ENCODE measurements at regions not wholly inside any gene's neighbourhood (a gene's known extent, or its start where the extent isn't known, plus 50 kb on each side); places are given as distances from the start of the nearest gene placed in this dataset.

DNA sequence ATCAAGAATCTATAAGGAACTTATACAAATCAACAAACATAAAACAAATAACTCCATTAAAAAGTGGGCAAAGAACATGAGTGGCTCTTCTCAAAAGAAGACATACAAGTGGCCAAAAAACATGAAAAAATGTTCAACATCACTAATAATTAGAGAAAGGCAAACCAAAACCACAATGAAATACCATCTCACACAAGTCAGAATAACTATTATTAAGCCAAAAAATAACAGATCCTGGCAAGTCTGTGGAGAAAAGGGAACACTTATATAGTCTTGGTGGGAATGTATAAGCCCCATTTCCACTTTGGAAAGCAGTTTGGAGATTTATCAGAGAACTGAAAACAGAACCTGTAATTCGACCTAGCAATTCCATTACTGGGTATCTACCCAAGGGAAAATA, 921.0 kb downstream of the KCNA4 start:
- Histone ChIP-seq H3K9me2 (ENCODE audit: insufficient read depth) (no peaks in the 10 kb centered on the region), H3K9me3 (ENCODE audit: control insufficient read depth in 1 of 2, insufficient read depth in 1 of 2, low read depth in 1 of 2, low read length in 2 of 2) (no peaks in the 10 kb centered on the region), H2AFZ (ENCODE audit: low read depth, low read length, poor library complexity, severe bottlenecking) (no peak overlapping the region), H3K36me3 (ENCODE audit: control insufficient read depth in 1 of 2, insufficient read depth in 2 of 2, low read length in 2 of 2) (no peaks in the 10 kb centered on the region), H3K4me1 (ENCODE audit: control insufficient read depth in 1 of 2, insufficient read depth in 2 of 2, low read length in 2 of 2) (no peaks in the 10 kb centered on the region), H3K79me2 (ENCODE audit: insufficient read depth, low read length) (no peaks in the 10 kb centered on the region), H3K4me3 (replicated peaks in 1 of 2; ENCODE audit: low read depth in 1 of 2, low read length in 2 of 2) (no peak overlapping the region), H4K20me1 (ENCODE audit: insufficient read depth) (no peaks in the 10 kb centered on the region), H3K27ac (ENCODE audit: low read depth, low read length) (no peak overlapping the region), H3K27me3 (ENCODE audit: insufficient read depth, low read length) (no peaks in the 10 kb centered on the region), H3K9ac (ENCODE audit: low read length) (no peak overlapping the region), H3K4me2 (ENCODE audit: low read length) (no peak overlapping the region)
- BruUV-seq (replicated peaks), result no TSS peak
- POLR2A ChIA-PET, result no interaction called here
- ATAC-seq, result no peak
- DNase-seq (ENCODE audit: low read depth, low spot score), result no peak
- TF ChIP-seq EZH2phosphoT487 (IDR thresholded peaks at IDR 0.05; ENCODE audit: borderline replicate concordance), result no peak
- TF ChIP-seq EGR1 (IDR thresholded peaks at IDR 0.05; ENCODE audit: low read depth), result no peak
- TF ChIP-seq, protein P1, sequence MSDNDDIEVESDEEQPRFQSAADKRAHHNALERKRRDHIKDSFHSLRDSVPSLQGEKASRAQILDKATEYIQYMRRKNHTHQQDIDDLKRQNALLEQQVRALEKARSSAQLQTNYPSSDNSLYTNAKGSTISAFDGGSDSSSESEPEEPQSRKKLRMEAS (IDR thresholded peaks at IDR 0.05), result no peak
- no peak for TF ChIP-seq ZFX (IDR thresholded peaks at IDR 0.05)
- TF ChIP-seq POLR2A (IDR thresholded peaks at IDR 0.05; ENCODE audit: borderline replicate concordance, extremely low read depth, insufficient read depth, insufficient read length), result no peak
- TF ChIP-seq, protein P2, sequence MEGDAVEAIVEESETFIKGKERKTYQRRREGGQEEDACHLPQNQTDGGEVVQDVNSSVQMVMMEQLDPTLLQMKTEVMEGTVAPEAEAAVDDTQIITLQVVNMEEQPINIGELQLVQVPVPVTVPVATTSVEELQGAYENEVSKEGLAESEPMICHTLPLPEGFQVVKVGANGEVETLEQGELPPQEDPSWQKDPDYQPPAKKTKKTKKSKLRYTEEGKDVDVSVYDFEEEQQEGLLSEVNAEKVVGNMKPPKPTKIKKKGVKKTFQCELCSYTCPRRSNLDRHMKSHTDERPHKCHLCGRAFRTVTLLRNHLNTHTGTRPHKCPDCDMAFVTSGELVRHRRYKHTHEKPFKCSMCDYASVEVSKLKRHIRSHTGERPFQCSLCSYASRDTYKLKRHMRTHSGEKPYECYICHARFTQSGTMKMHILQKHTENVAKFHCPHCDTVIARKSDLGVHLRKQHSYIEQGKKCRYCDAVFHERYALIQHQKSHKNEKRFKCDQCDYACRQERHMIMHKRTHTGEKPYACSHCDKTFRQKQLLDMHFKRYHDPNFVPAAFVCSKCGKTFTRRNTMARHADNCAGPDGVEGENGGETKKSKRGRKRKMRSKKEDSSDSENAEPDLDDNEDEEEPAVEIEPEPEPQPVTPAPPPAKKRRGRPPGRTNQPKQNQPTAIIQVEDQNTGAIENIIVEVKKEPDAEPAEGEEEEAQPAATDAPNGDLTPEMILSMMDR (IDR thresholded peaks at IDR 0.05 in 2 of 3, conservative IDR thresholded peaks at IDR 0.05 in 1 of 3; ENCODE audit: borderline replicate concordance in 1 of 3, insufficient read depth in 1 of 3, low read depth in 2 of 3, low read length in 2 of 3), result no peak
- no peak for TF ChIP-seq SP1 (IDR thresholded peaks at IDR 0.05; ENCODE audit: low read depth)
- no peak for TF ChIP-seq FOSL1 (IDR thresholded peaks at IDR 0.05; ENCODE audit: low read depth)
- TF ChIP-seq CBX3 (IDR thresholded peaks at IDR 0.05; ENCODE audit: low read depth), result no peak
- intact Hi-C loops (cut with micrococcal nuclease), result no loop called here
- RAD21 ChIA-PET (ENCODE audit: low non-redundant PET in 1 of 2, low total read pairs in 2 of 2, uncharacterized antibody in 2 of 2, unreplicated experiment in 2 of 2), result no interaction called here
- CTCF ChIA-PET, result no interaction called here

DNA sequence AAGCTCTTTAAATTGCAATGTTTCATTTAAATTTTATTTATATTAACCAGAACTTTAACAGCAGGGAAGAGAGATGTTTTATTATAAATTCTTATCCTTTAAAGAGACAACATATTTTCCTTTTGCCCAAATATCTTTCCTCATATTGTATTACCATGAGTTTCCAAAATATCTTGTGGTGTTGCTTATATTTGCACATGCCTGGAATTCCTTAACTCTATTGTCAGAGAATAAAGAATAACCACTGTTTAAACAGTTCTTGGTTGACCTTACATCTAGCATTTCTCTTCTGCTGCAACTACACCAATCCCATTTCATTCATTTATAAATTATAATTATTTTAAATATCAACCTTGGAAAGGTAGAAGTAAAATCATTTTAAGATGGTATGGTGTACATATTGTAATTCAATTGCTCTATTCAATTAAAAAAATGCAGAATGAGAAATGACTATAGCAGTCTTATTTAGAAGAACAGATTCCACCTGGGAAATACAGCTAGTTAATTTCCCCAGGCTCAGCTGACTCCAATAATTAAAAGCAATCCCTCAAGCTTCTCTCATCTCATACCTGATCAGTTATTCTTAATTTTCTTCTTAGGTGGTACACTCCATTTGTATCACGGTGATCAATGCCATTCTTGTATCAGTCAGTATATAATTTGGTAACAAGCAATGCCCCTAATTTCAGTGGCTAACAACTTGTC, 923.3 kb downstream of the KCNA4 start:
- POLR2A ChIA-PET, result no interaction called here
- Histone ChIP-seq H2AFZ (ENCODE audit: low read depth, low read length, poor library complexity, severe bottlenecking) (no peak overlapping the region), H3K27me3 (ENCODE audit: insufficient read depth, low read length) (no peaks in the 10 kb centered on the region), H3K9me2 (ENCODE audit: insufficient read depth) (no peaks in the 10 kb centered on the region), H3K79me2 (ENCODE audit: insufficient read depth, low read length) (no peaks in the 10 kb centered on the region), H3K9me3 (ENCODE audit: control insufficient read depth in 1 of 2, insufficient read depth in 1 of 2, low read depth in 1 of 2, low read length in 2 of 2) (no peaks in the 10 kb centered on the region), H4K20me1 (ENCODE audit: insufficient read depth) (no peaks in the 10 kb centered on the region), H3K36me3 (ENCODE audit: control insufficient read depth in 1 of 2, insufficient read depth in 2 of 2, low read length in 2 of 2) (no peaks in the 10 kb centered on the region), H3K9ac (ENCODE audit: low read length) (no peak overlapping the region), H3K27ac (ENCODE audit: low read depth, low read length) (no peak overlapping the region), H3K4me2 (ENCODE audit: low read length) (no peak overlapping the region), H3K4me3 (replicated peaks in 1 of 2; ENCODE audit: low read depth in 1 of 2, low read length in 2 of 2) (no peak overlapping the region), H3K4me1 (ENCODE audit: control insufficient read depth in 1 of 2, insufficient read depth in 2 of 2, low read length in 2 of 2) (no peaks in the 10 kb centered on the region)
- no TSS peak for BruUV-seq (replicated peaks)
- CTCF ChIA-PET, result no interaction called here
- DNase-seq (ENCODE audit: low read depth, low spot score) (no peak), ATAC-seq (no peak)
- intact Hi-C loops (cut with micrococcal nuclease), result no loop called here
- RAD21 ChIA-PET (ENCODE audit: low non-redundant PET in 1 of 2, low total read pairs in 2 of 2, uncharacterized antibody in 2 of 2, unreplicated experiment in 2 of 2), result no interaction called here
- TF ChIP-seq RAD21 (IDR thresholded peaks at IDR 0.05; ENCODE audit: low read depth) (no peak), ZNF274 (IDR thresholded peaks at IDR 0.05; ENCODE audit: low read depth, low read length) (no peak), EGR1 (IDR thresholded peaks at IDR 0.05; ENCODE audit: low read depth) (no peak), JUND (IDR thresholded peaks at IDR 0.05) (no peak)
- TF ChIP-seq, protein P2 (IDR thresholded peaks at IDR 0.05 in 2 of 3, conservative IDR thresholded peaks at IDR 0.05 in 1 of 3; ENCODE audit: borderline replicate concordance in 1 of 3, insufficient read depth in 1 of 3, low read depth in 2 of 3, low read length in 2 of 3), result no peak
- TF ChIP-seq, protein P3, sequence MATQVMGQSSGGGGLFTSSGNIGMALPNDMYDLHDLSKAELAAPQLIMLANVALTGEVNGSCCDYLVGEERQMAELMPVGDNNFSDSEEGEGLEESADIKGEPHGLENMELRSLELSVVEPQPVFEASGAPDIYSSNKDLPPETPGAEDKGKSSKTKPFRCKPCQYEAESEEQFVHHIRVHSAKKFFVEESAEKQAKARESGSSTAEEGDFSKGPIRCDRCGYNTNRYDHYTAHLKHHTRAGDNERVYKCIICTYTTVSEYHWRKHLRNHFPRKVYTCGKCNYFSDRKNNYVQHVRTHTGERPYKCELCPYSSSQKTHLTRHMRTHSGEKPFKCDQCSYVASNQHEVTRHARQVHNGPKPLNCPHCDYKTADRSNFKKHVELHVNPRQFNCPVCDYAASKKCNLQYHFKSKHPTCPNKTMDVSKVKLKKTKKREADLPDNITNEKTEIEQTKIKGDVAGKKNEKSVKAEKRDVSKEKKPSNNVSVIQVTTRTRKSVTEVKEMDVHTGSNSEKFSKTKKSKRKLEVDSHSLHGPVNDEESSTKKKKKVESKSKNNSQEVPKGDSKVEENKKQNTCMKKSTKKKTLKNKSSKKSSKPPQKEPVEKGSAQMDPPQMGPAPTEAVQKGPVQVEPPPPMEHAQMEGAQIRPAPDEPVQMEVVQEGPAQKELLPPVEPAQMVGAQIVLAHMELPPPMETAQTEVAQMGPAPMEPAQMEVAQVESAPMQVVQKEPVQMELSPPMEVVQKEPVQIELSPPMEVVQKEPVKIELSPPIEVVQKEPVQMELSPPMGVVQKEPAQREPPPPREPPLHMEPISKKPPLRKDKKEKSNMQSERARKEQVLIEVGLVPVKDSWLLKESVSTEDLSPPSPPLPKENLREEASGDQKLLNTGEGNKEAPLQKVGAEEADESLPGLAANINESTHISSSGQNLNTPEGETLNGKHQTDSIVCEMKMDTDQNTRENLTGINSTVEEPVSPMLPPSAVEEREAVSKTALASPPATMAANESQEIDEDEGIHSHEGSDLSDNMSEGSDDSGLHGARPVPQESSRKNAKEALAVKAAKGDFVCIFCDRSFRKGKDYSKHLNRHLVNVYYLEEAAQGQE (IDR thresholded peaks at IDR 0.05; ENCODE audit: low read depth), result no peak
